Neural cell (in vitro differentiated cells): ENCODE measurements at regions not wholly inside any gene's neighbourhood (a gene's known extent, or its start where the extent isn't known, plus 50 kb on each side); places are given as distances from the start of the nearest gene placed in this dataset.

Experiments used
- EZH2 ChIP-seq: fragments of 200-600, 300-800 bp; shearing (Covaris generic), sonication (generic); IDR thresholded peaks from 2 replicates; pipeline ENCODE4 v1.6.1; 2014; ENCODE audit warnings: antibody characterized with exemption, low read length, borderline replicate concordance, mild to moderate bottlenecking; ENCODE audit not compliant: insufficient read depth, poor library complexity, severe bottlenecking
- RAD21 ChIP-seq: fragments of 450-650 bp; conservative IDR thresholded peaks from 2 replicates; pipeline ENCODE4 v1.6.1; 2014; ENCODE audit warnings: antibody characterized with exemption, mild to moderate bottlenecking, moderate library complexity
- TF ChIP-seq, protein P1 (sequence below): fragments of 450-650 bp; IDR thresholded peaks from 2 replicates; pipeline ENCODE4 v1.5.1; 2014; ENCODE audit warnings: antibody characterized with exemption, mild to moderate bottlenecking, moderate library complexity; ENCODE audit not compliant: poor library complexity, severe bottlenecking

- TF ChIP-seq, protein P1, sequence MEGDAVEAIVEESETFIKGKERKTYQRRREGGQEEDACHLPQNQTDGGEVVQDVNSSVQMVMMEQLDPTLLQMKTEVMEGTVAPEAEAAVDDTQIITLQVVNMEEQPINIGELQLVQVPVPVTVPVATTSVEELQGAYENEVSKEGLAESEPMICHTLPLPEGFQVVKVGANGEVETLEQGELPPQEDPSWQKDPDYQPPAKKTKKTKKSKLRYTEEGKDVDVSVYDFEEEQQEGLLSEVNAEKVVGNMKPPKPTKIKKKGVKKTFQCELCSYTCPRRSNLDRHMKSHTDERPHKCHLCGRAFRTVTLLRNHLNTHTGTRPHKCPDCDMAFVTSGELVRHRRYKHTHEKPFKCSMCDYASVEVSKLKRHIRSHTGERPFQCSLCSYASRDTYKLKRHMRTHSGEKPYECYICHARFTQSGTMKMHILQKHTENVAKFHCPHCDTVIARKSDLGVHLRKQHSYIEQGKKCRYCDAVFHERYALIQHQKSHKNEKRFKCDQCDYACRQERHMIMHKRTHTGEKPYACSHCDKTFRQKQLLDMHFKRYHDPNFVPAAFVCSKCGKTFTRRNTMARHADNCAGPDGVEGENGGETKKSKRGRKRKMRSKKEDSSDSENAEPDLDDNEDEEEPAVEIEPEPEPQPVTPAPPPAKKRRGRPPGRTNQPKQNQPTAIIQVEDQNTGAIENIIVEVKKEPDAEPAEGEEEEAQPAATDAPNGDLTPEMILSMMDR = no peak
- TF ChIP-seq RAD21 (no peak), EZH2 (no peak)
Measured at GRCh38 chr4:14892563-14892962, 109.7 kb upstream of the CPEB2 start.
